ENCODE measurements at regions not wholly inside any gene's neighbourhood (a gene's known extent, or its start where the extent isn't known, plus 50 kb on each side); places are given as distances from the start of the nearest gene placed in this dataset.
"Not testable (repeated sequence)": the region's sequence is repeated elsewhere in the genome, so short reads cannot be mapped to it uniquely, and the experiment has no call there.

DNA sequence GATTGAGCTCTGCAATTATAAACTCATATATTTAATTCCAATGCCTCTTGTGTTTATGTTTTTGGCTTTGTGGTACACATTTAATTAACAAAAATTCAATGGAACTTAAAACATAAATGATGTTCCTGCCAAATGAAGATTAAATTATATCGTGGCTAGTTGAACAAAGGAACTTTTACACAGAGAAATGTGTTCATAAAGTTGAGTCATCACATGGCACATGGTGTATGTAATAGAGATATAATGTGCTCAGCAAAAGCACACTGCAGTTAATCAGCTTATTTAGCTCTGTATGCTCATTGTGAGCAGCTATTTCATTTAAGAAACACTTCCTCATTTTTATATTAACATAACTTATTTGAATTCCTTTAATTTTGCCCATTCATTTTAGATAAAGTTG lies 1295.6 kb upstream of the CITED2 start:
- DNase-seq (ENCODE audit: low read depth): peak; percentile 6

DNA sequence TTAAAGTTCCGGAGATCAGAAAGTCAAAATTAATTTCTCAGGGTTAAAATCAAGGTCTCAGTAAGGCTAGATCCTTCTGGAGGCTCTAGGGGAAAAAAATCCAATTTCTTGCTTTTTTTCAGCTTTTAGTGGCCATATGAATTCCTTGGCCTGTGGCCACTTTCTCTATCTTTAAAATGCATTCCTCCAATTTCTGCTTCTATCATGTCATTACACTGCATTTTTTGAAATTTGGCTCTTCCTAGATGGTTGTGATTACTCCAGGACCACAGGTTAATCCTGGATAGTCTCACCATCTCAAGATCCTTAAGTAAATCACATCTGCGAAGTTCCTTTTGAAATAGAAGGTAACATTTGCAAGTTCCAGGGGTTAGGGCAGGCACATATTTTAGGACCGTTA lies 1294.9 kb upstream of the CITED2 start:
- no peak for DNase-seq (ENCODE audit: low read depth)

DNA sequence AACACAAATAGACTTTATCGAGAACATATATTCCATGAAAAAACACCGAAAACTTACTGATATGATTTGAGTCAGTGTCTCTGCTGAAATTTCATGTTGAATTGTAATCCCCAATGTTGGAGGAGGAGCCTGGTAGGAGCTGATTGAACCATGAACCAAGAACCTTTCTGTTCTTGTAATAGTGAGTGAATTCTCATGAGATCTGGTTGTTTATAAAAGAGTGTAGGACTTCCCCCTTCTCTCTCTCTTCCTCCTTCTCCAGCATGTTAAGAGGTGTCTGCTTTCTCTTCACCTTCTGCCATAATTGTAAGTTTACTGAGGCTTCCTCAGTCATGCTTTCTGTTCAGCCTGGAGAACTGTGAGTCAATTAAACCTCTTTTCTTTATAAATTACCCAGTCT lies 1289.3 kb upstream of the CITED2 start:
- no peak for DNase-seq (ENCODE audit: low read depth)

- DNase-seq (ENCODE audit: low read depth): no peak
These were observed 1288.6 kb upstream of the CITED2 start for GRCh38 chr6:140663094-140663493.

DNA sequence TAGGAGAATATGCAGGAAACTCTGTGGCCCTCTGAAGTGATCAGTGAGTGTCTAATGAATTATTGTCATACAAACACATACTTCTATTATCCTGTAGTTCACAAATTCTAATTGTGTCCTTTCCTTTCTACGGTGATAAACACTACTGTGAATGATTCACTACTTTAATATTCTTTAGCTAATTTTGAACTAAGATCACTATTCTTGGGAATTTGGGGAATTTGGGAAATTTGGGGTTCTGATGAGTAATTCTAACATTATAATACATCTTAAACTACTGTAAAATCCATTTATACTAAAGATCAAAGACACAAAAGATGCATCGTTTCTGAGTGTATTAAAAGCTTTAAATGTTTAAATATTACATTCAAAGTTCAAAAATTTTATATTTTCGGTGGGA lies 1287.2 kb upstream of the CITED2 start:
- DNase-seq (ENCODE audit: low read depth): peak; percentile 5

DNA sequence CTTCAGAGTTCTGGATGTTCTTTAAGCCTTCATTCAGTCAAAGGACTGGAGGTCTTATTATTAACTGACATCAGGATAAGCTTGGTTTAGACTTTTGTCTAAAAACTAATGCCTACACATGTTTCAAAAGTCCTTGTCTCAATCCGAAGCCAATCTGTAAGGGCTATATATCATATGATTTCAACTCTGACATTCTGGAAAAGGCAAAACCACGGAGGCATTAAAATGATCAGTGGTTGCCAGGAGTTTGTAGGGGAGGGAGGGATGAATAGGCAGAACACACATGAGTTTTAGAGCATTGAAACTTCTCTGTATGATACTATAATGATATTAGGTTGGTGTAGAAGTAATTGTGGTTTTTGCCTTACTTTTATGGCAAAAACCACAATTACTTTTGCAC lies 1285.8 kb upstream of the CITED2 start:
- DNase-seq (ENCODE audit: low read depth): peak; percentile 8

- DNase-seq (ENCODE audit: low read depth): no peak
These were observed 1279.5 kb upstream of the CITED2 start for GRCh38 chr6:140653972-140654371.

- DNase-seq (ENCODE audit: low read depth): no peak
These were observed 1279.1 kb upstream of the CITED2 start for GRCh38 chr6:140653506-140653905.

DNA sequence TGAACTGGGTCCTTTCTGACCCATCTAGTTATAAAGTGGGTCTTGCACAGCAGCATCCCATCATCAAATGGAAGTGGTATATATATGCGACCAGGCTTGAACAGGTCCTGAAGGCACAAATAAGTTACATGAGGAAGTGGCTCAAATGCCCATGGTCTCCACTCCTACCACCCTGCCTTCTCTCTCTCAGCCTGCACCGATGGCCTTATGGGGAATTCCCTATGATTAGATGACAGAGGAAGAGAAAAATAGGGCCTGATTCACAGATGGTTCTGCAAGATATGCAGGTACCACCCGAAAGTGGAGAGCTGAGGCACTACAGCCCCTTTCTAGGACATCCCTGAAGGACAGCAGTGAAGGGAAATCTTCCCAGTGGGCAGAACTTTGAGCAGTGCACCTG lies 1275.1 kb upstream of the CITED2 start:
- not testable (repeated sequence) for DNase-seq (ENCODE audit: low read depth)

- DNase-seq (ENCODE audit: low read depth): not testable (repeated sequence)
These were observed 1272.9 kb upstream of the CITED2 start for GRCh38 chr6:140647322-140647721.

- no peak for DNase-seq (ENCODE audit: low read depth)
These were observed 1269.6 kb upstream of the CITED2 start for GRCh38 chr6:140644017-140644416.

DNA sequence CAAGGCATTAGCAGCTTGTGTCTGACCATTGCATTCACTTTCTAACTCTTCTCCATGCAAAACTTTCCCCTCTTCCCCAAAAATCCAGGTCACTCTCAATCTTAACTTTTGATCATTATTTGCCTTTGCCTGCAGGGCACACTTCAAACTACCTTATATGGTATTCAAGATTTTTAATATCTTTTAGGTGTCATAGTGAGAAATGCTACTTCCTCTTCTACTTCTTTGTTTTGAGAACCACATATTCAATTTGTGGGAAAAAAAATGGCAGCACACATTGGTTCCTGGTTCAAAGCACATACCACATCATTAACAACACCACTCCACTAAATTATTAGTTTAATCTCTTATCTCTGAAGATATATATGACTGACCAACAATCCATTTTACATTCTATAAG lies 1267.0 kb upstream of the CITED2 start:
- no peak for DNase-seq (ENCODE audit: low read depth)

DNA sequence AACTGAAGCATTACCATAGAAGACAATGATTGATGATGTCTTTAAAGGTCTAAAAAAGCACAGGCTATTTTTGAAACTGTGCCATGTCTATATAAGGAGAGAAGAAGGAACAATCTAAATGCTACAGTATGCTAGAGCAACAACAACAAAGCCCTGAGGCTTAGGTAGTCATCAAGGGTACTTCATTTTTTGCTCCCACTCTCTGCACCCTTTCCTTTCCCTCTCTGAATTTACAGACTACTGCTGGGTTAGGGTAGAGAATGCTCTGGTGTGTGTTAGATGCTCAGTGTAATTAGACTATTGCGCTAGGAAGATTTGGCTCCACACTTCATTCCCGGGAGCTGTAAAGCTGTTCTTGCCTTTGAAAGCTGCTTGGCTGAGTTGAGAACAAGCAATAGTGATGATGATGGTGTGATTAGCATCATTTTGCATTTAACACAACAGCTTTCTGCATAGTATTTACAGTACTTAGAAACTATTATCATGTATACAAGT lies 1262.5 kb upstream of the CITED2 start:
- DNase-seq (ENCODE audit: low read depth): peak; percentile 63

DNA sequence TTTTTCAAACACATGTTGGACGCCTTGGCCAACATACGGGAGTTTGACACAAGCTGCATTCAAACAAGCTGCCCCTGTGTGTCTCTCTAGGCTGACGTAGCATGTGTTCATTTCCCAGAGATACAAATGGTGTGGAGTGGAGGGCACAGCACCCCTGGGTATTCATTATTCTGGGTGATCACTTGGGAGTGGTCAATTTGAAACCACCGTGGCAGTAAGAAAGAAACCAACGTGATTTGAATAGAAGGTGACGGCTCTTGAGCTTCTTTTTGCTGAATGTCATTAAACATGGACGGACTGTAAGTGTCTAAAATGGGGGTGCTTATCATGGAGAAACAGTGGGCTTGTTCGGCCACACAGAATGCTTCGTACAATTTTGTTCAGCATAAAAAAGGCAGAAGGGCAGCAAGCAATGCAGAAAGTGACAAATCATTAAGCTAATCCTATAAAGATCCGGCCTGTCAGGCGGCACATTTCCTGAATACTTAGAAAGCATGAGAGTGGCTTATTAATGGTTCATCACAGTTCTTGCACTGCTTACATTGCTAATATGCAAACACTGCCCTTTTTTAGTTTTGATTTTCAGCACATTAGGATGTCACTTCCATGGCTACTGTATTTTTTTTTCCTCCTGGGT lies 1261.9 kb upstream of the CITED2 start:
- DNase-seq (ENCODE audit: low read depth): peak; percentile 7

- no peak for DNase-seq (ENCODE audit: low read depth)
These were observed 1252.6 kb upstream of the CITED2 start for GRCh38 chr6:140627002-140627401.

DNA sequence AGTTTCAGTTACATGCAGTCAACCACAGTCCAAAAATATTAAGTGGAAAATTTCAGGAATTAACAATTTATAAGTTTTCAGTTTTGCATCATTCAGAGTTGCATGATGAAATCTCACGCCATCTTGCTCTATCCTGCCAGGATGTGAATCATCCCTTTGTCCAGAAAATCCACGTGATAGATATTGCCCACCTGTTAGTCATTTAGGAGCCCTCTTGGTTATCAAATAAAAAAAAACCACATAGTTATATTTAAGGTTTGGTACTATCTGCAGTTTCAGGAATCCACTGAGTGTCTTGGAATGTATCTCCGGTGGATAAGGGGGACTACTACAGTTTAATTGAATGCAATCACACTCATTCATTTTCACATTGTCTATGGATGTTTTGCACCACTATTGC lies 1249.0 kb upstream of the CITED2 start:
- DNase-seq (ENCODE audit: low read depth): peak; percentile 82

GRCh38 chr6:140620496-140620895 lies 1246.0 kb upstream of the CITED2 start:
- DNase-seq (ENCODE audit: low read depth): no peak

DNA sequence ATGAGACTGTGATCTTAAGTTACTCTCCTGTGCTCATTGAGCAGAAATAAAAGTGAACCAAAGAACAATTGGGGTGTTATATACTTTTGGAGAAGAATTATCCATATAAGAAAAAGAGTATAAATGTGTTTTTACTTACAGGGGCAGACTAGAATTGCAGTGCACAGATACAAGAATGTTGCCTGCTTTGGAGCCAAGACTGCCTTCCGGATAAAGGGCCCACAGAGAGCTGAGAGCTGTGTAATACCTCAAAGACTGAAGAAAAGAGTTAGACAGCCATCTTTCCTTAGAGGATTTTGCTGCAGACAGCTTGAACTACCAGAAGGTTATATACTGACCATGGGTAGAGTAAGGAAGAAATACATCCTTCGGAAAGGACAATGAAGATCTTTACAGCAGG lies 1235.5 kb upstream of the CITED2 start:
- no peak for DNase-seq (ENCODE audit: low read depth)

DNA sequence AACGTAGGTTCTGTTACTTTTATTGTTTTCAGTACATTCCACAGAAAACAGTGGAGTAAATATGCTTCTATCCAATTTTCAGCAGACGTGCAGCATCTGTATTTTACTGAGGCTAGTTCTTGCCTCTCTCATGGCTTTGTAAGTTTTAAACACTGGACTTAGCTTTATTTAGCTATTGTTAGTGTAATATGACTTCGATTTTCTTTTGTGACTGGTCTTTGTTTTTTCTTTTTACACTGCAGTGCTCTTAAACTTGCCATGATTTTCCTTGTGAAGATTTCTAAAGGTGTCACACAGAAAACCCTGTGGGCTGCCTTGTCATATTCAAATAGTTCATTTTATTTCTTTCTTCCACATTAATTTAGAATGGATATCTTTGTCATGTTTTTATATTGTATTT lies 1234.9 kb upstream of the CITED2 start:
- DNase-seq (ENCODE audit: low read depth): no peak

GRCh38 chr6:140604786-140605185 lies 1230.3 kb upstream of the CITED2 start:
- no peak for DNase-seq (ENCODE audit: low read depth)

DNA sequence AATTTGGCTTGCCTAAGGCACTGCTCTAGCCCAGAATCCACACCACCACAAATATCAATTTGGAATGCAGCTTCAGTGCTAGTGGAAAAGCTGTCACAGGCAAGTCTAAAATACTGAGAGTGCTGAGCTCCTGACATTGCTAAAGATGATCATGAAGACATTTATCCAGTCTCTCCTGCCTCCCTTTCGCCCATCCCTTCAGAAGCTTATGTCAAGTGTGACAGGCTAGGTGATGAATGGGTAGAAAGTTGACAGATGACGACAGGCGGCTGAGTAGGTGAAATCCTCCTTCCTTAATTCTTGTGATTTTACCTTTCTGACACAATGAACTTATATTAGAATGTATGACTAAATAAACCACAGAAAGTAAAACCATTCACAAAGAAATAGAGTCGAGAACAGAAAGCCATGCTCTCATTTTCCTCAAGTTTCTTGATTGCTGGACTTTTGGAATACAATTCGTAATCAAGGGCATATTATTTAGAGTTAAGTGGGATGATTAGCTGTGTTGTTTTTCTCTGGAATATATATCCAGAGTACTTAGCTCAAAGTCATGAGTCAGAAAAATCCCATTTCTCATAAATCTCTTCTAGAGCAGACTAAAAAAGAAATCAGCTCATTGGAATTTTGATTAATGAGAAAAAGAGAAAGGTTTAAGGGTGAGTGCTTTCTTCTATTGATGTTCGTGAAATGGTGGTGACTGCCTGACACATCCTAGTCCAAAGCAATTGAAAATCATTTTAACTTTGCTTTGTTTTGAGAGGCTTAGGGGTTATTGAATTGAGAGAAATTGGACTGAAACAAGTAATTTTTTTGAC lies 1228.2 kb upstream of the CITED2 start:
- DNase-seq (ENCODE audit: low read depth): peak; percentile 13

- no peak for DNase-seq (ENCODE audit: low read depth)
These were observed 1226.8 kb upstream of the CITED2 start for GRCh38 chr6:140601021-140601808.

DNA sequence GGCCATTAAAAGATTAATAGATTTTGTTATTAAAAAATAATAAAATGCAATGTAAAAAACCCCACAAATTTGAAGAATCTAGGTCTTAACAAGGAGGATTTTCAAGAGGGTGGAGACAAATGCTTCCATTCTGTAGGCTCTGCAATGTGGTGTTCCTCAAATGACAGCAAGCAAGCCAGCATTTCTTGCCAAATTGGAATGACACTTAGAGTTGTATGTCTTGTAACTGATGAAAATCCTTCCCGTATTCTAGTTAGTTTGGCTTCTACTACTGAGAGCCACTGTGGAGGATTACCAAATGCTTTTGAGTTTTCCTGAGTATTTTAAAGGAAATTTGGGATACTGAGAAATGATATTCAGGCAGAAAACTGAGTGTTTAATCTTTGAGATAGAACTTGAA lies 1225.5 kb upstream of the CITED2 start:
- DNase-seq (ENCODE audit: low read depth): no peak

All from RPMI7951 (cell line).